ENCODE measurements at regions not wholly inside any gene's neighbourhood (a gene's known extent, or its start where the extent isn't known, plus 50 kb on each side); places are given as distances from the start of the nearest gene placed in this dataset.
"Not testable (repeated sequence)": the region's sequence is repeated elsewhere in the genome, so short reads cannot be mapped to it uniquely, and the experiment has no call there.

DNA sequence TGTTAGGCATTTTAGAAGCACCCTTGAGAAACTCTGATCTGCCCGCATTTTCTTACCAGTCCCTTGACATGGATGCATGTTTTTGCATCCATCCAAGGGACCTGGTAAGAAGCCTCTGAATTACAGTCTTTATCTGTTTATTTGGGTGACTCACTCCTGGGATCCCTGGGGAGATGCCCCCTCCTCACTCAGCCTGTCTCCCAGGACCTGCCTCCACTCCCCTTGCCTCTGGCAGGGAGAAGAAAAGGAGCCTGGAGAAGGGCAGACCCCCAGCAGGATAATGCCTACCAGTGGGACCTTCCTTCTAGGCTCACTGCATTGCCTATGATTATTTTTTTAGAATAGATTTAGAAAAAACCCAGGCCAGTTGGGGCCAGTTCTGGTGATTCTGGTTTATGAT is 329.4 kb downstream of the PTTG2 start:
- peaks cover 3 to 13% of the 10 kb centered on the region in 2 donors for H3K9me3 ChIP-seq (ENCODE audit: control insufficient read depth in 1 of 2, low read length in 2 of 2)
- no peaks in the 10 kb centered on the region for H3K36me3 ChIP-seq (ENCODE audit: control insufficient read depth in 1 of 2, insufficient read depth in 2 of 2, low read length in 2 of 2)
- no peak overlapping the region for H3K4me3 ChIP-seq (ENCODE audit: low read depth in 1 of 2, low read length in 2 of 2)
- H3K27me3 ChIP-seq (ENCODE audit: control insufficient read depth in 1 of 2, insufficient read depth in 2 of 2, low read length in 2 of 2) = no peaks in the 10 kb centered on the region
- H3K9ac ChIP-seq (ENCODE audit: low read depth in 1 of 2, low read length in 2 of 2) = no peak overlapping the region
- H3K4me1 ChIP-seq (ENCODE audit: control insufficient read depth in 1 of 2, insufficient read depth in 2 of 2, low read length in 2 of 2) = no peaks in the 10 kb centered on the region
- H3K27ac ChIP-seq (ENCODE audit: low read depth, low read length) = no peak overlapping the region

DNA sequence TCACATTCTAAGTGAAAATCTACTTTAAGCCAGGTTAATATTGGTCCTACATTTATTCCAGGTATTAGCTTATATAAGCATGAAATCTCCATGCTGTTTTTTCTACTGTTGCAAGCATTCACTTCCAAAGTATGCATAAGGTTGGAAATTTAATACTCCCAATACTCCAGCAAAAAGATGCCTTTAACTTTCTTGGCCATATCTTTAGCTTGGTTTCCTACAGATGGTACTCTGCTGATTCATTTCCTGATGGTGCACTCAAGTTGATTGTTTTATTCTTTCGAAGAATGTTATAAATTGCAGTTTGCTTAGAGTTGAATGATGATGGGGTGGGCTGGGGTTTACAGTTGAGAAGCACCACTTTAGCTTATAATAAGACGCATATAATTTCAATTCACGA is 330.2 kb downstream of the PTTG2 start:
- H3K9me3 ChIP-seq (ENCODE audit: control insufficient read depth in 1 of 2, low read length in 2 of 2) = peaks cover 3 to 13% of the 10 kb centered on the region in 2 donors
- no peak overlapping the region for H3K9ac ChIP-seq (ENCODE audit: low read depth in 1 of 2, low read length in 2 of 2)
- no peaks in the 10 kb centered on the region for H3K36me3 ChIP-seq (ENCODE audit: control insufficient read depth in 1 of 2, insufficient read depth in 2 of 2, low read length in 2 of 2)
- H3K4me3 ChIP-seq (ENCODE audit: low read depth in 1 of 2, low read length in 2 of 2) = no peak overlapping the region
- no peak overlapping the region for H3K27ac ChIP-seq (ENCODE audit: low read depth, low read length)
- no peaks in the 10 kb centered on the region for H3K4me1 ChIP-seq (ENCODE audit: control insufficient read depth in 1 of 2, insufficient read depth in 2 of 2, low read length in 2 of 2)
- no peaks in the 10 kb centered on the region for H3K27me3 ChIP-seq (ENCODE audit: control insufficient read depth in 1 of 2, insufficient read depth in 2 of 2, low read length in 2 of 2)

DNA sequence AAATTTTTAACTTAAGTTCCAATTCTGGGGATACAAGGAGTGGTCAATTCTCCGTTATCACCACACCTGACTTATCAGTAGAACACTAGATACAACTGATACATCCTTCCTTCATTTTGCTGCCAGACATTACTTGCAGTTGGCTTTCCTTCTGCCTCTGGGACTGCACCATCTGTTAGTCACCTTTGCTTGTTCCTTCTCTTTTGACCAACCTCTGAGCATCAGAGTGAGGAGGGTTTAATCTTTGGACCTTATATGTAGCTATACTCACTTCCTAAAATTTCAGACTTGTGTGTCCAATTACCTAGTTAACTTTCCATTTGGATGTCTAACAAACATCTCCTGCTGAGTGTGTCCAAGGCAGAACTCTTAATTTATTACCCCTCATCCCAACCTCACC is 330.7 kb downstream of the PTTG2 start:
- Histone ChIP-seq H3K9me3 (ENCODE audit: control insufficient read depth in 1 of 2, low read length in 2 of 2) (peaks cover 3 to 13% of the 10 kb centered on the region in 2 donors), H3K27ac (ENCODE audit: low read depth, low read length) (no peak overlapping the region), H3K4me3 (ENCODE audit: low read depth in 1 of 2, low read length in 2 of 2) (no peak overlapping the region), H3K4me1 (ENCODE audit: control insufficient read depth in 1 of 2, insufficient read depth in 2 of 2, low read length in 2 of 2) (no peaks in the 10 kb centered on the region), H3K27me3 (ENCODE audit: control insufficient read depth in 1 of 2, insufficient read depth in 2 of 2, low read length in 2 of 2) (no peaks in the 10 kb centered on the region), H3K36me3 (ENCODE audit: control insufficient read depth in 1 of 2, insufficient read depth in 2 of 2, low read length in 2 of 2) (no peaks in the 10 kb centered on the region), H3K9ac (ENCODE audit: low read depth in 1 of 2, low read length in 2 of 2) (no peak overlapping the region)

DNA sequence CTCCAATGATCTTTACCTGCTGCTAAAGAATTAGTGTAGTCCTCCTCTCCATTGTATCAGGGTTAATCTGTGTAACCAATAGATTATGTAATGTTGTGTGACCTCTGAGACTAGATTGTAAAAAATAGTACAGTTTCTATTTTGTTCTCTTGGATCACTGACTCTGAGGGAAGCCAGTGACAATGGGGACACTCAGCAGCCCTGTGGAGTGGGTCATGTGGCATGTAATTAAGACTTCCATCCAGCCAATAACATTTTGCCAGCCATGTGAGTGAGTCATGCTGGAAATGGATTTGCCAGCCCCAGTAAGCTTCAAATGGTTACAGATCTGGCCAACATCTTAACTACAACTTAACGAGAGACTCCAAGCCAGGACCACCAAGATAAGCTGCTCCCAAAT is 332.3 kb downstream of the PTTG2 start:
- Histone ChIP-seq H3K27me3 (ENCODE audit: control insufficient read depth in 1 of 2, insufficient read depth in 2 of 2, low read length in 2 of 2) (no peaks in the 10 kb centered on the region), H3K9me3 (ENCODE audit: control insufficient read depth in 1 of 2, low read length in 2 of 2) (peaks cover 3 to 13% of the 10 kb centered on the region in 2 donors), H3K36me3 (ENCODE audit: control insufficient read depth in 1 of 2, insufficient read depth in 2 of 2, low read length in 2 of 2) (no peaks in the 10 kb centered on the region), H3K9ac (ENCODE audit: low read depth in 1 of 2, low read length in 2 of 2) (no peak overlapping the region), H3K4me1 (ENCODE audit: control insufficient read depth in 1 of 2, insufficient read depth in 2 of 2, low read length in 2 of 2) (no peaks in the 10 kb centered on the region), H3K4me3 (ENCODE audit: low read depth in 1 of 2, low read length in 2 of 2) (no peak overlapping the region), H3K27ac (ENCODE audit: low read depth, low read length) (no peak overlapping the region)

DNA sequence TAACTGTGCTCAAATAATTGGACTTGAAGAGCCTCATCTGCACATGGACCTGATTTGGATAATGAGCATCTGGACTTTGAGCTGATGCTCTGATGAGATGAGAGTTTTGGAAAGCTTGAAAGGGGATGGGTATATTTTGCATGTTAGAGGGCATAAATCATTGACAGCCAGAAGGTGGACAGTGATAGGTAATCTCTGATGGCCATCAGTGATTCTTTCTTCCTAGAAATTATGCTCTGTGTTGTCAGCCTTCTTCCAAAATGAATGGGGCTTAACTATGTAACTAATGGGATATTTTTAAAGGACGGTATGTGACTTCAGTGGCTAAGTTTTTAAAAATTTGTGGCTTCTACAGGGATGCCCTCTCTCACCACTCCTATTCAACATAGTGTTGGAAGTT is 334.0 kb downstream of the PTTG2 start:
- Histone ChIP-seq H3K9me3 (ENCODE audit: control insufficient read depth in 1 of 2, low read length in 2 of 2) (peaks cover 14 to 27% of the 10 kb centered on the region in 2 donors), H3K4me3 (ENCODE audit: low read depth in 1 of 2, low read length in 2 of 2) (no peak overlapping the region), H3K27me3 (ENCODE audit: control insufficient read depth in 1 of 2, insufficient read depth in 2 of 2, low read length in 2 of 2) (no peaks in the 10 kb centered on the region), H3K27ac (ENCODE audit: low read depth, low read length) (no peak overlapping the region), H3K9ac (ENCODE audit: low read depth in 1 of 2, low read length in 2 of 2) (no peak overlapping the region), H3K4me1 (ENCODE audit: control insufficient read depth in 1 of 2, insufficient read depth in 2 of 2, low read length in 2 of 2) (no peaks in the 10 kb centered on the region), H3K36me3 (ENCODE audit: control insufficient read depth in 1 of 2, insufficient read depth in 2 of 2, low read length in 2 of 2) (no peaks in the 10 kb centered on the region)

DNA sequence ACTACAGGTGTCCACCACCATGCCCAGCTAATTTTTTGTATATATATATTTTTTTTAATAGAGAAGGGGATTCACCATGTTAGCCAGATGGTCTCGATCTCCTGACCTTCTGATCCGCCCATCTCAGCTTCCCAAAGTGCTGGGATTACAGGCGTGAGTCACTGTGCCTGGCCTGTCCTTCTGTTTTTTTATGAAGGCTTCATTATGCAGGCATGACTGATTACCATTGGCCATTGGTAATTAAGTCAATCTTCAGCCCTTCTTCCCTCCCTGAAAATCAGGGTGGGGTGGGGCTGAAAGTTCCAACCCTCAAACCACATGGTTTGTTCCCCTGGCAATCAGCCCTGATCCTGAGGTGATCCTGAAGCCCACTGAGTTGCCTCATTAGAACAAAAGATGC is 336.9 kb downstream of the PTTG2 start:
- H3K9ac ChIP-seq (ENCODE audit: low read depth in 1 of 2, low read length in 2 of 2) = no peak overlapping the region

DNA sequence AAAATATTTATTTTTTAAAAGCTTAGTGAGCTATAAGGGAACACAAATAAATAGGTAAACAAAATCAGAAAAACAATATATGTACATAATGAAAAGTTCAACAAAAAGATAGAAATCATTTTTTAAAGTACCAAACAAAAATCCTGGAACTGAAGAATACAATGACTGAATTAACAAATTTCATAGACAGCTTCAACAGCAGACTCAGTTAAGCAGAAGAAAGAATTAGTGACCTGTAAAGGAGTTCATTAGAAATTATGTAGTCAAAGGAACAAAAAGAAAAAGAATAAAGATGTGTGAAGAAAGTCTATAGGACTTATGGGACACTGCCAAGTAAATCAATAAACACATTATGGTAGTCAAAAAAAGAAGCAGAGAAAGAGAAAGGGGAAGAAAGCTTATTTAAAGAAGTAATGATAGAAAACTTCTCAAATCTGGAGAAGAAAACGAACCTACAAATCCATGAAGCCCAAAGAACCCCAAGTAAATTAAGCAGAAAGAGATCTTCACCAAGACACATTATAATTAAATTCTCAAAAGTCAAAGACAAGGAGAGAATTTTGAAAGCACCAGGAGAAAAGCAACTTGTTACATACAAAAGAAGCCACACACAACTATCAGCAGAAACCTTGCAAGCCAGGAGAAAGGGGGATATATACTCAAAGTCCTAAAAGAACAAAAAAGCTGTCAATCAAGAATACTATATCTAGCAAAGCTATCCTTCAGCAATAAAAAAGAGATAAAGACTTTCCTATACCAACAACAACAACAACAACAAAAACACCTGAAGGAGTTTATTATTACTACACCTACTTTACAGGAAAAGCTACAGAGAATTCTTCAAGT is 338.9 kb downstream of the PTTG2 start:
- no peak overlapping the region for H3K27ac ChIP-seq (ENCODE audit: low read depth, low read length)
- H3K4me3 ChIP-seq (ENCODE audit: low read depth in 1 of 2, low read length in 2 of 2) = no peak overlapping the region
- H3K9me3 ChIP-seq (ENCODE audit: control insufficient read depth in 1 of 2, low read length in 2 of 2) = peaks cover 20 to 33% of the 10 kb centered on the region in 2 donors
- no peaks in the 10 kb centered on the region for H3K4me1 ChIP-seq (ENCODE audit: control insufficient read depth in 1 of 2, insufficient read depth in 2 of 2, low read length in 2 of 2)
- H3K9ac ChIP-seq (ENCODE audit: low read depth in 1 of 2, low read length in 2 of 2) = no peak overlapping the region
- no peaks in the 10 kb centered on the region for H3K36me3 ChIP-seq (ENCODE audit: control insufficient read depth in 1 of 2, insufficient read depth in 2 of 2, low read length in 2 of 2)
- H3K27me3 ChIP-seq (ENCODE audit: control insufficient read depth in 1 of 2, insufficient read depth in 2 of 2, low read length in 2 of 2) = no peaks in the 10 kb centered on the region

More for the DNA sequence above, 336.9 kb downstream of the PTTG2 start:
- H3K27ac ChIP-seq (ENCODE audit: low read depth, low read length) = no peak overlapping the region
- H3K27me3 ChIP-seq (ENCODE audit: control insufficient read depth in 1 of 2, insufficient read depth in 2 of 2, low read length in 2 of 2) = no peaks in the 10 kb centered on the region
- no peak overlapping the region for H3K4me3 ChIP-seq (ENCODE audit: low read depth in 1 of 2, low read length in 2 of 2)
- no peaks in the 10 kb centered on the region for H3K36me3 ChIP-seq (ENCODE audit: control insufficient read depth in 1 of 2, insufficient read depth in 2 of 2, low read length in 2 of 2)
- H3K9me3 ChIP-seq (ENCODE audit: control insufficient read depth in 1 of 2, low read length in 2 of 2) = peaks cover 16 to 35% of the 10 kb centered on the region in 2 donors
- no peaks in the 10 kb centered on the region for H3K4me1 ChIP-seq (ENCODE audit: control insufficient read depth in 1 of 2, insufficient read depth in 2 of 2, low read length in 2 of 2)

DNA sequence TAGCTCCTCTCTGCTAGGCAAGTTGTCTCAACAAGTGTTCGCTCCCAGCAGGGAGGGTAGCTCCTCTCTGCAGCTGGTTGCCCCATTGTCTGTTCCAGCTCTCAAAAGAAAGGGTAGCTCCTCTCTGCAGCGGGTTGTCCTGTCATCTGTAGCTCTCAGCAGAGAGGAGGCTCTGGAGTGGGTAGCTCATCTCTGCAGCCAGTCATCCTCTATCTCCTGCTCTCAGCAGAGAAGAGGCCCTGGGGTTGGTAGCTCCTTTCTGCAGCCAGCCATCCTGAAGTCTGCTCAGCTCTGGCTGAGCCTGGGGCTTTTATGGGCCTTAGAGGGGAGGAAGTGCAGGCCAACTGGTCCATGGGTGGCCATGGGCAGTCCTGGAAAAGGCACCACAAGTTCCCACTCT is 342.7 kb downstream of the PTTG2 start:
- H3K27me3 ChIP-seq (ENCODE audit: control insufficient read depth in 1 of 2, insufficient read depth in 2 of 2, low read length in 2 of 2) = no peaks in the 10 kb centered on the region
- no peak overlapping the region for H3K9ac ChIP-seq (ENCODE audit: low read depth in 1 of 2, low read length in 2 of 2)
- H3K27ac ChIP-seq (ENCODE audit: low read depth, low read length) = no peak overlapping the region
- peaks cover 0 to 4% of the 10 kb centered on the region in 2 donors for H3K4me1 ChIP-seq (ENCODE audit: control insufficient read depth in 1 of 2, insufficient read depth in 2 of 2, low read length in 2 of 2)
- H3K9me3 ChIP-seq (ENCODE audit: control insufficient read depth in 1 of 2, low read length in 2 of 2) = peaks cover 17 to 29% of the 10 kb centered on the region in 2 donors
- H3K4me3 ChIP-seq (ENCODE audit: low read depth in 1 of 2, low read length in 2 of 2) = no peak overlapping the region
- H3K36me3 ChIP-seq (ENCODE audit: control insufficient read depth in 1 of 2, insufficient read depth in 2 of 2, low read length in 2 of 2) = no peaks in the 10 kb centered on the region

DNA sequence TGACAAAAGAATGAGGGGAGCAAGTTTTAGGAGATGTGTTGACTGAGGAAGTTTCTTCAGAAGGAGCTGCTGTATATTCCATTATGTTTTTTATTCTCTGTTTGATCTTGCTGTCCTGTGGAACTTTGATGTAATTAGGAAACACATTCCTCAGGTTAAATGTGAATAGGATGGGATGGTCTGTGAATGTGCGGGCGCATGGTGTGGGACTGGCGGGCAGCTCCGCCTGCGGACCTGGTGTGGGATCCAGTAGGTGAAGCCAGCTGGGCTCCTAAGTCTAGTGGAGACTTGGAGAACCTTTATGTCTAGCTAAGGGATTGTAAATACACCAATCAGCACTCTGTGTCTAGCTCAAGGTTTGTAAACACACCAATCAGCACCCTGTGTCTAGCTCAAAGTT is 344.3 kb downstream of the PTTG2 start:
- H3K9me3 ChIP-seq (ENCODE audit: control insufficient read depth in 1 of 2, low read length in 2 of 2) = peaks cover 6 to 16% of the 10 kb centered on the region in 2 donors
- not testable (repeated sequence) for H3K4me3 ChIP-seq (ENCODE audit: low read depth in 1 of 2, low read length in 2 of 2); H3K36me3 ChIP-seq (ENCODE audit: control insufficient read depth in 1 of 2, insufficient read depth in 2 of 2, low read length in 2 of 2); H3K4me1 ChIP-seq (ENCODE audit: control insufficient read depth in 1 of 2, insufficient read depth in 2 of 2, low read length in 2 of 2); H3K27me3 ChIP-seq (ENCODE audit: control insufficient read depth in 1 of 2, insufficient read depth in 2 of 2, low read length in 2 of 2); H3K27ac ChIP-seq (ENCODE audit: low read depth, low read length); H3K9ac ChIP-seq (ENCODE audit: low read depth in 1 of 2, low read length in 2 of 2)

DNA sequence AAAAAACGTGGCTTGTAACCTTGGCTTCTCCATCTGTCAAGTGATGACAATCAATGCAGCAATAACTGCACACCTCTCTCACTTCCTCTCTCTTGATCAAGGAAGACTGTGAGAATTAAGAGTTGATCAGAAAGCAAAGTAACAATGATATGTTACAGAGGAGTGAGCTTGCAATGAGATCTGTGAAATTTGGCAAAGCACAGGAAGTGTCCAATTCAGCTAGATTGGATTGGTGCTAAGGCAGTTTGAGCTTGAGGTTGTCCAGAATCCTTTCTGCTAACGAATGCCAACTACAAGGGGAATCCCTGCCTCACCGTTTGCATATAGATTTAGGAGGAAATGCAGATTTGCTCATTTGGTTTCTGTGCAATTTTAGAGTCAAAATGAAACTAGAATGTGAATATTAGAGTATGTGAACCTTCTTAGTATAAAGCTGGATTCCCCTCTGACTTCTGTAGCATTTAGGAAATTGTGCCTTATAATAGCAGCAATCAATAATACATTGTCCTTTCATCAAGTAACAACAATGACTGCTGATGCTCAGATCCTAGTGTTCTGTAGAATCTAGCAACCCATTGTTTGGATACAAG is 346.4 kb downstream of the PTTG2 start:
- H3K4me1 ChIP-seq (ENCODE audit: control insufficient read depth in 1 of 2, insufficient read depth in 2 of 2, low read length in 2 of 2) = peaks cover 5 to 9% of the 10 kb centered on the region in 2 donors
- no peaks in the 10 kb centered on the region for H3K27me3 ChIP-seq (ENCODE audit: control insufficient read depth in 1 of 2, insufficient read depth in 2 of 2, low read length in 2 of 2)
- no peak overlapping the region for H3K27ac ChIP-seq (ENCODE audit: low read depth, low read length)
- H3K36me3 ChIP-seq (ENCODE audit: control insufficient read depth in 1 of 2, insufficient read depth in 2 of 2, low read length in 2 of 2) = no peaks in the 10 kb centered on the region
- no peak overlapping the region for H3K9ac ChIP-seq (ENCODE audit: low read depth in 1 of 2, low read length in 2 of 2)
- H3K4me3 ChIP-seq (ENCODE audit: low read depth in 1 of 2, low read length in 2 of 2) = no peak overlapping the region
- H3K9me3 ChIP-seq (ENCODE audit: control insufficient read depth in 1 of 2, low read length in 2 of 2) = peaks cover 4 to 11% of the 10 kb centered on the region in 2 donors
